ENCODE measurements at regions not wholly inside any gene's neighbourhood (a gene's known extent, or its start where the extent isn't known, plus 50 kb on each side); places are given as distances from the start of the nearest gene placed in this dataset.

DNA sequence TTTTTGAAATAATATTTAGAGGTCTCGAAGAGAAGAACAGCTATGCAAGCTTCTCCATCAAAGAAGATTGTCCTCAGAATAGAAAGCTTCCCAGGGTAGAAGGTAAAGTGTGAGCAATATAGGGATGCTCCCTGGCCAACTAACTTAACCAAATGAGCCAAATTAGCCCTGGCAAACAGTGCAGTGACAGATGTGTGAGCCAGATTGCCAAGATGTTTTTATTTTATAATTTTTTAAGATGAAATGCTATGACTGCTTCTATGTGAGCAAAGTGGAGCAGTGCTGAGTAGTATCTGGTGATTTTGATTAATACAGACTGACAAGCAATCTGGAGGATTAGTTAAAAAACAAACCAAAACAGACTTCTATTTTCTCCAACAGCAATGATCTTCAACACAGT is 202.1 kb downstream of the NOVA1 start:
- H3K36me3 ChIP-seq (ENCODE audit: insufficient read depth, low read length) = no peaks in the 10 kb centered on the region
- no peaks in the 10 kb centered on the region for H3K9me2 ChIP-seq (ENCODE audit: insufficient read depth, low read length)
- H2AFZ ChIP-seq (ENCODE audit: low read depth, low read length) = no peak overlapping the region
- no peaks in the 10 kb centered on the region for H3K79me2 ChIP-seq (replicated peaks; ENCODE audit: insufficient read depth, low read length)
- TF ChIP-seq REST (IDR thresholded peaks at IDR 0.05; ENCODE audit: borderline replicate concordance) (no peak), POLR2AphosphoS5 (IDR thresholded peaks at IDR 0.05) (no peak), TAF1 (IDR thresholded peaks at IDR 0.05; ENCODE audit: low read depth) (no peak)
- TF ChIP-seq, protein P1, sequence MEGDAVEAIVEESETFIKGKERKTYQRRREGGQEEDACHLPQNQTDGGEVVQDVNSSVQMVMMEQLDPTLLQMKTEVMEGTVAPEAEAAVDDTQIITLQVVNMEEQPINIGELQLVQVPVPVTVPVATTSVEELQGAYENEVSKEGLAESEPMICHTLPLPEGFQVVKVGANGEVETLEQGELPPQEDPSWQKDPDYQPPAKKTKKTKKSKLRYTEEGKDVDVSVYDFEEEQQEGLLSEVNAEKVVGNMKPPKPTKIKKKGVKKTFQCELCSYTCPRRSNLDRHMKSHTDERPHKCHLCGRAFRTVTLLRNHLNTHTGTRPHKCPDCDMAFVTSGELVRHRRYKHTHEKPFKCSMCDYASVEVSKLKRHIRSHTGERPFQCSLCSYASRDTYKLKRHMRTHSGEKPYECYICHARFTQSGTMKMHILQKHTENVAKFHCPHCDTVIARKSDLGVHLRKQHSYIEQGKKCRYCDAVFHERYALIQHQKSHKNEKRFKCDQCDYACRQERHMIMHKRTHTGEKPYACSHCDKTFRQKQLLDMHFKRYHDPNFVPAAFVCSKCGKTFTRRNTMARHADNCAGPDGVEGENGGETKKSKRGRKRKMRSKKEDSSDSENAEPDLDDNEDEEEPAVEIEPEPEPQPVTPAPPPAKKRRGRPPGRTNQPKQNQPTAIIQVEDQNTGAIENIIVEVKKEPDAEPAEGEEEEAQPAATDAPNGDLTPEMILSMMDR (IDR thresholded peaks at IDR 0.05; ENCODE audit: poor library complexity, severe bottlenecking) = no peak
- H3K27ac ChIP-seq (ENCODE audit: low read length) = no peak overlapping the region
- H3K4me2 ChIP-seq (ENCODE audit: low read length) = no peak overlapping the region
- no peaks in the 10 kb centered on the region for H3F3A ChIP-seq (ENCODE audit: insufficient read depth, low read length, poor library complexity, severe bottlenecking)
- no peak overlapping the region for H3K4me3 ChIP-seq (ENCODE audit: low read length)
- no peaks in the 10 kb centered on the region for H3K27me3 ChIP-seq (ENCODE audit: insufficient read depth, low read depth, low read length)
- no peaks in the 10 kb centered on the region for H4K20me1 ChIP-seq (ENCODE audit: insufficient read depth)
- H3K9me3 ChIP-seq (ENCODE audit: low read length) = no peaks in the 10 kb centered on the region
- no peak overlapping the region for H3K9ac ChIP-seq (ENCODE audit: low read length)

GRCh38 chr14:26394150-26394810 is 203.6 kb downstream of the NOVA1 start:
- Histone ChIP-seq H3F3A (ENCODE audit: insufficient read depth, low read length, poor library complexity, severe bottlenecking) (no peaks in the 10 kb centered on the region), H4K20me1 (ENCODE audit: insufficient read depth) (no peaks in the 10 kb centered on the region), H3K9ac (ENCODE audit: low read length) (no peak overlapping the region), H3K27ac (ENCODE audit: low read length) (no peak overlapping the region), H3K4me2 (ENCODE audit: low read length) (no peak overlapping the region), H3K36me3 (ENCODE audit: insufficient read depth, low read length) (no peaks in the 10 kb centered on the region), H2AFZ (ENCODE audit: low read depth, low read length) (no peak overlapping the region), H3K9me2 (ENCODE audit: insufficient read depth, low read length) (no peaks in the 10 kb centered on the region), H3K4me3 (ENCODE audit: low read length) (no peak overlapping the region), H3K9me3 (ENCODE audit: low read length) (no peaks in the 10 kb centered on the region), H3K27me3 (ENCODE audit: insufficient read depth, low read depth, low read length) (no peaks in the 10 kb centered on the region), H3K79me2 (replicated peaks; ENCODE audit: insufficient read depth, low read length) (no peaks in the 10 kb centered on the region)
- TF ChIP-seq, protein P1 (IDR thresholded peaks at IDR 0.05; ENCODE audit: poor library complexity, severe bottlenecking) = peak; percentile 71
- no peak for TF ChIP-seq POLR2AphosphoS5 (IDR thresholded peaks at IDR 0.05)
- TF ChIP-seq RAD21 (conservative IDR thresholded peaks at IDR 0.05) = peak; percentile 67
- peak; percentile 71 for TF ChIP-seq SMC3 (conservative IDR thresholded peaks at IDR 0.05; ENCODE audit: poor library complexity)
- no peak for TF ChIP-seq EZH2 (IDR thresholded peaks at IDR 0.05; ENCODE audit: borderline replicate concordance, insufficient read depth, low read length, poor library complexity, severe bottlenecking)
- TF ChIP-seq EP300 (conservative IDR thresholded peaks at IDR 0.05; ENCODE audit: poor library complexity, severe bottlenecking) = no peak
- TF ChIP-seq TAF1 (IDR thresholded peaks at IDR 0.05; ENCODE audit: low read depth) = no peak
- TF ChIP-seq MXI1 (conservative IDR thresholded peaks at IDR 0.05; ENCODE audit: poor library complexity, severe bottlenecking) = no peak
- TF ChIP-seq REST (IDR thresholded peaks at IDR 0.05; ENCODE audit: borderline replicate concordance) = no peak

Data from neural cell (in vitro differentiated cells).